H54 (cell line): ENCODE measurements at regions not wholly inside any gene's neighbourhood (a gene's known extent, or its start where the extent isn't known, plus 50 kb on each side); places are given as distances from the start of the nearest gene placed in this dataset.

Experiments used
- DNase-seq: peaks from one replicate; pipeline ENCODE4 v3.0.0; 2011; ENCODE audit warnings: low spot score, mixed read lengths; ENCODE audit not compliant: insufficient read length
- FAIRE-seq: peaks from 3 replicates; lab custom pipeline; 2011; peaks lifted over from hg19 to GRCh38; lab: Jason Lieb, UNC
- POLR2A ChIP-seq: IDR thresholded peaks from 2 replicates; pipeline ENCODE4 v1.6.1; 2011; ENCODE audit warnings: low read depth, mild to moderate bottlenecking, low read length

GRCh38 chr19:29018542-29018941 is 194.4 kb downstream of the UQCRFS1 start:
- FAIRE-seq (no peak), DNase-seq (no peak)
- no peak for TF ChIP-seq POLR2A

GRCh38 chr19:29017788-29018187 is 195.2 kb downstream of the UQCRFS1 start:
- FAIRE-seq, result no peak
- no peak for DNase-seq
- TF ChIP-seq POLR2A, result no peak

GRCh38 chr19:29016926-29017760 is 195.8 kb downstream of the UQCRFS1 start:
- no peak for FAIRE-seq
- DNase-seq, result no peak
- TF ChIP-seq POLR2A, result no peak

- TF ChIP-seq POLR2A, result no peak
- FAIRE-seq (no peak), DNase-seq (no peak)
Measured at GRCh38 chr19:29016353-29016752, 196.6 kb downstream of the UQCRFS1 start.

GRCh38 chr19:29015569-29015968 is 197.4 kb downstream of the UQCRFS1 start:
- no peak for TF ChIP-seq POLR2A
- DNase-seq (no peak), FAIRE-seq (no peak)

GRCh38 chr19:29014857-29015436 is 198.0 kb downstream of the UQCRFS1 start:
- FAIRE-seq (no peak), DNase-seq (peak; percentile 23)
- no peak for TF ChIP-seq POLR2A

- no peak for TF ChIP-seq POLR2A
- DNase-seq, result no peak
- no peak for FAIRE-seq
Measured at GRCh38 chr19:29013988-29014387, 199.0 kb downstream of the UQCRFS1 start.

GRCh38 chr19:29013325-29013724 is 199.6 kb downstream of the UQCRFS1 start:
- no peak for DNase-seq
- TF ChIP-seq POLR2A, result no peak
- no peak for FAIRE-seq

GRCh38 chr19:29012457-29012856 is 200.5 kb downstream of the UQCRFS1 start:
- no peak for DNase-seq
- FAIRE-seq, result no peak
- TF ChIP-seq POLR2A, result no peak

- FAIRE-seq, result no peak
- no peak for DNase-seq
- no peak for TF ChIP-seq POLR2A
Measured at GRCh38 chr19:29010276-29010675, 202.7 kb downstream of the UQCRFS1 start.

- no peak for DNase-seq
- TF ChIP-seq POLR2A, result no peak
- no peak for FAIRE-seq
Measured at GRCh38 chr19:29006057-29006735, 206.8 kb downstream of the UQCRFS1 start.

GRCh38 chr19:29004796-29005195 is 208.2 kb downstream of the UQCRFS1 start:
- DNase-seq, result no peak
- TF ChIP-seq POLR2A, result no peak
- FAIRE-seq, result no peak

- FAIRE-seq (no peak), DNase-seq (no peak)
- no peak for TF ChIP-seq POLR2A
Measured at GRCh38 chr19:29003641-29004409, 209.1 kb downstream of the UQCRFS1 start.
